ENCODE measurements at regions not wholly inside any gene's neighbourhood (a gene's known extent, or its start where the extent isn't known, plus 50 kb on each side); places are given as distances from the start of the nearest gene placed in this dataset.

- Histone ChIP-seq H3K27me3 (no peaks in the 10 kb centered on the region), H3K4me1 (peaks cover 0 to 4% (median 1%) of the 10 kb centered on the region in 4 donors), H3K4me3 (no peak overlapping the region), H3K27ac (no peak overlapping the region), H3K9me3 (no peaks in the 10 kb centered on the region), H3K36me3 (no peaks in the 10 kb centered on the region)
- no peak for ATAC-seq
- intact Hi-C loops (cut with DNase I), result no loop called here
- no peak for DNase-seq
- WGBS (ENCODE audit: insufficient coverage, low coverage, low lambda C conversion rate, missing lambda C conversion rate), result 80% methylated on average over 2 of the region's 4 CpGs
- no peak for TF ChIP-seq POLR2A (IDR thresholded peaks at IDR 0.05)
- TF ChIP-seq, protein P1, sequence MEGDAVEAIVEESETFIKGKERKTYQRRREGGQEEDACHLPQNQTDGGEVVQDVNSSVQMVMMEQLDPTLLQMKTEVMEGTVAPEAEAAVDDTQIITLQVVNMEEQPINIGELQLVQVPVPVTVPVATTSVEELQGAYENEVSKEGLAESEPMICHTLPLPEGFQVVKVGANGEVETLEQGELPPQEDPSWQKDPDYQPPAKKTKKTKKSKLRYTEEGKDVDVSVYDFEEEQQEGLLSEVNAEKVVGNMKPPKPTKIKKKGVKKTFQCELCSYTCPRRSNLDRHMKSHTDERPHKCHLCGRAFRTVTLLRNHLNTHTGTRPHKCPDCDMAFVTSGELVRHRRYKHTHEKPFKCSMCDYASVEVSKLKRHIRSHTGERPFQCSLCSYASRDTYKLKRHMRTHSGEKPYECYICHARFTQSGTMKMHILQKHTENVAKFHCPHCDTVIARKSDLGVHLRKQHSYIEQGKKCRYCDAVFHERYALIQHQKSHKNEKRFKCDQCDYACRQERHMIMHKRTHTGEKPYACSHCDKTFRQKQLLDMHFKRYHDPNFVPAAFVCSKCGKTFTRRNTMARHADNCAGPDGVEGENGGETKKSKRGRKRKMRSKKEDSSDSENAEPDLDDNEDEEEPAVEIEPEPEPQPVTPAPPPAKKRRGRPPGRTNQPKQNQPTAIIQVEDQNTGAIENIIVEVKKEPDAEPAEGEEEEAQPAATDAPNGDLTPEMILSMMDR (IDR thresholded peaks at IDR 0.05), result no peak
Measured at GRCh38 chr2:18932853-18933252, 343.5 kb upstream of the NT5C1B start.

DNA sequence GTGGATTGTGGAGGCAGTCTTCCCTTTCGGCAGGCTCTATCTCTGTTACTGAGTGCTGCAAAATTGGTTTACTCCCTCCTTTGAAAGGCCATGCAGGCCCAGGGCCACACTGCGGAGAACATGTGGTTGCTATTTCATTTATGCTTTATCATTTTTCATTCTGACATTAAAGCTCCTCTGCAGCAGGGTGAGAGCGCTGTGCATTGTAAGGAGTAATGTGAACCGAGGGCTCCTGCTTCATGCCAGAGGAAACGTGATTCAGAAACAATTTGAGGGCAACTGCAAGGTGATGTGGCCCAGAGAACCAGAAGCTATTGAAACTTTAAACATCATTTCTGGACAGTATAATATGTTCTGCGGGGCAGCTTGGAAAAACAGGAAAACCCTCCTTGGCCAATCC, 341.6 kb upstream of the NT5C1B start:
- ATAC-seq (no peak), DNase-seq (no peak)
- no peaks in the 10 kb centered on the region for H3K36me3 ChIP-seq
- no peaks in the 10 kb centered on the region for H3K27me3 ChIP-seq
- intact Hi-C loops (cut with DNase I), result no loop called here
- no peak overlapping the region for H3K27ac ChIP-seq
- no peaks in the 10 kb centered on the region for H3K9me3 ChIP-seq
- peaks cover 0 to 20% (median 8%) of the 10 kb centered on the region in 4 donors for H3K4me1 ChIP-seq
- 92% methylated on average over 6 of the region's 6 CpGs for WGBS (ENCODE audit: insufficient coverage, low coverage, low lambda C conversion rate, missing lambda C conversion rate)
- H3K4me3 ChIP-seq, result no peak overlapping the region
- TF ChIP-seq POLR2A (IDR thresholded peaks at IDR 0.05), result no peak
- TF ChIP-seq, protein P1 (IDR thresholded peaks at IDR 0.05), result no peak

GRCh38 chr2:18927525-18928232, 338.3 kb upstream of the NT5C1B start:
- intact Hi-C loops (cut with DNase I), result no loop called here
- Histone ChIP-seq H3K27ac (peak overlapping the region in 1 of 3 donors; percentile 45), H3K4me3 (no peak overlapping the region), H3K27me3 (no peaks in the 10 kb centered on the region), H3K4me1 (peaks cover 0 to 20% (median 8%) of the 10 kb centered on the region in 4 donors), H3K9me3 (no peaks in the 10 kb centered on the region), H3K36me3 (no peaks in the 10 kb centered on the region)
- 67% methylated on average over 3 of the region's 3 CpGs for WGBS (ENCODE audit: insufficient coverage, low coverage, low lambda C conversion rate, missing lambda C conversion rate)
- peak in 1 of 3 donors; percentile 68 for DNase-seq
- peak; percentile 91 to 95 (median 92) for ATAC-seq
- no peak for TF ChIP-seq POLR2A (IDR thresholded peaks at IDR 0.05)
- TF ChIP-seq, protein P1 (IDR thresholded peaks at IDR 0.05), result no peak

- 80% methylated on average over 6 of the region's 9 CpGs for WGBS (ENCODE audit: insufficient coverage, low coverage, low lambda C conversion rate, missing lambda C conversion rate)
- peak overlapping the region in 1 of 3 donors; percentile 45 for H3K27ac ChIP-seq
- H3K4me1 ChIP-seq, result peaks cover 0 to 20% (median 8%) of the 10 kb centered on the region in 4 donors
- H3K27me3 ChIP-seq, result no peaks in the 10 kb centered on the region
- intact Hi-C loops (cut with DNase I), result no loop called here
- H3K4me3 ChIP-seq, result no peak overlapping the region
- H3K9me3 ChIP-seq, result no peaks in the 10 kb centered on the region
- no peaks in the 10 kb centered on the region for H3K36me3 ChIP-seq
- TF ChIP-seq, protein P1 (IDR thresholded peaks at IDR 0.05), result no peak
- TF ChIP-seq POLR2A (IDR thresholded peaks at IDR 0.05), result no peak
- DNase-seq (peak in 1 of 3 donors; percentile 46), ATAC-seq (peak; percentile 74 to 82 (median 81))
Measured at GRCh38 chr2:18926631-18927524, 337.5 kb upstream of the NT5C1B start.
